Natural killer cell (primary cell): ENCODE measurements at regions not wholly inside any gene's neighbourhood (a gene's known extent, or its start where the extent isn't known, plus 50 kb on each side); places are given as distances from the start of the nearest gene placed in this dataset.

Experiments used
- ATAC-seq, 3 donors: fragments of 150-1000 bp in 2 of 3; fragments of 200-7000 bp in 1 of 3; cut with Tn5 transposase; 1 replicate in 1 of 3; 2 replicates in 2 of 3; pipeline ENCODE4 v1.10.0; 2021; ENCODE audit warnings: mild to moderate bottlenecking in 2 of 3, moderate library complexity in 2 of 3
- DNase-seq, 2 donors: peaks; one replicate each; pipeline versions ENCODE4 v3.0.0 to v3.0.0-alpha.2; 2013 to 2021; ENCODE audit warnings: mixed read lengths in 1 of 2
- H3K27ac ChIP-seq: one replicate; pipeline ENCODE4 v1.5.1; 2013; ENCODE audit warnings: mild to moderate bottlenecking, low read length
- H3K27me3 ChIP-seq: one replicate; pipeline ENCODE4 v1.6.1; 2013; ENCODE audit warnings: low read length; ENCODE audit not compliant: control insufficient read depth, insufficient read depth
- H3K36me3 ChIP-seq: one replicate; pipeline ENCODE4 v1.6.1; 2013; ENCODE audit warnings: low read length; ENCODE audit not compliant: control insufficient read depth, insufficient read depth
- H3K4me1 ChIP-seq: one replicate; pipeline ENCODE4 v1.6.1; 2013; ENCODE audit warnings: low read length; ENCODE audit not compliant: control insufficient read depth, insufficient read depth
- H3K4me3 ChIP-seq: one replicate; pipeline ENCODE4 v1.5.1; 2013; ENCODE audit warnings: low read length
- H3K9me3 ChIP-seq: one replicate; pipeline ENCODE4 v1.6.1; 2013; ENCODE audit warnings: low read length; ENCODE audit not compliant: control insufficient read depth, insufficient read depth
- H3K27ac Mint-ChIP-seq, 2 donors: one replicate each; pipeline ENCODE4 v1.8.0; 2022; ENCODE audit warnings: mild to moderate bottlenecking in 2 of 2, mixed read lengths in 2 of 2, moderate library complexity in 1 of 2
- H3K27me3 Mint-ChIP-seq, 2 donors: one replicate each; pipeline ENCODE4 v1.8.0; 2022; ENCODE audit warnings: low read depth in 2 of 2, mixed read lengths in 2 of 2
- H3K36me3 Mint-ChIP-seq: one replicate; pipeline ENCODE4 v1.8.0; 2022; ENCODE audit warnings: mixed read lengths
- H3K4me1 Mint-ChIP-seq, 2 donors: one replicate each; pipeline ENCODE4 v1.8.0; 2022; ENCODE audit warnings: mixed read lengths in 2 of 2
- H3K4me3 Mint-ChIP-seq: one replicate; pipeline ENCODE4 v1.8.0; 2022; ENCODE audit warnings: mild to moderate bottlenecking, moderate library complexity, mixed read lengths
- H3K9me3 Mint-ChIP-seq, 2 donors: one replicate each; pipeline ENCODE4 v1.8.0; 2022; ENCODE audit warnings: mixed read lengths in 2 of 2
- WGBS: methylation state at CpG from one replicate; pipeline ENCODE4 v1.1.7; 2013; ENCODE audit warnings: missing lambda C conversion rate; ENCODE audit not compliant: insufficient coverage; 5-methylcytosine and 5-hydroxymethylcytosine counted together
- intact Hi-C: fragments of 100-400 bp; cut with micrococcal nuclease; formaldehyde crosslinking; loops from one replicate; pipeline ENCODE4 v1.14.2; 2022
- TF ChIP-seq, protein P1 (sequence below): fragments of 200-600 bp; IDR thresholded peaks from one replicate; pipeline ENCODE4 v1.8.0; 2022; ENCODE audit warnings: antibody characterized with exemption

DNA sequence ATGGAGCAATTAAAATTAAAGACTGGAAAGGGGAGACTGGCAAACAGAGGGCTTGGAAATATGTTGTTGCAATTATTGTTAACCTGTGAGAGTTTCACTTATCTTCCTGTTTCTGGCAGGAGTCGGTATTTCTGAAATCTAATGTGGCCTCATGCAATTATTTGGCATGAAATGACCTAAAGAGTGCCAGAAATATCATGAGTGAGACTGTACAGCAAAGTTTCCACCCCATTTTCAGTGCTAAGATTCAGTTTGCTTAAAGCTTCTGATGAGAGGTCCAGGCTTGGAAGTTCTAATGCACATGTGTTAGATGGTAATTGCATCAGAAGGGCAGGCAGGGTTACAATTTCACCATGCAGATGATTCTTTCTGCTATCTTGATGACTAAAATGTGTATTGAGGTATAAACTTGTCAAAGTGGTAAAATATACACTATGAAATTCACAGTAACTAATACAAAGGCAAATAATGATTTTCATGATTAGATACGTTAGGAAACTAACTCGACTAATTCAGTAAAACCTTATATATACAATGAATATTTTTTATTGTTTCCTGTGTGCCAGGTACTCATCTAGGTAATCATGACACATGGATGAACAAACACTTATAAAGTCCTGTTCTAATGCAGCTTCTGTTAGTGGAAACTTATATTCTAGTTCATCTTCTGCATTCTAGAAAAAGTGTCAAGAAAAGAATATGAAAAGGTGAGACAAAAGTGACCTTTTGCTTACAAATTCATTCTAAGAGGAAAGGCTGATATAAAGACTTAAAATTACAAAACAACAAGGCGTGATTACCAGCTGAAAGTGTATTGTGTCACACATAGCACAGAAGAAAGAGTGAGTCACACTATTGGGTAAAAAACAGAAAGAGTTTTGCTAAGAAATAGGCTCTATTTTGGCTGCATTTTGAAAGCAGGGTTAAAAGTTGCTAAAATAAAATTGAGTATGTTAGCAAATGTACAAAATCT lies 533.4 kb upstream of the SEMA3D start:
- TF ChIP-seq, protein P1, sequence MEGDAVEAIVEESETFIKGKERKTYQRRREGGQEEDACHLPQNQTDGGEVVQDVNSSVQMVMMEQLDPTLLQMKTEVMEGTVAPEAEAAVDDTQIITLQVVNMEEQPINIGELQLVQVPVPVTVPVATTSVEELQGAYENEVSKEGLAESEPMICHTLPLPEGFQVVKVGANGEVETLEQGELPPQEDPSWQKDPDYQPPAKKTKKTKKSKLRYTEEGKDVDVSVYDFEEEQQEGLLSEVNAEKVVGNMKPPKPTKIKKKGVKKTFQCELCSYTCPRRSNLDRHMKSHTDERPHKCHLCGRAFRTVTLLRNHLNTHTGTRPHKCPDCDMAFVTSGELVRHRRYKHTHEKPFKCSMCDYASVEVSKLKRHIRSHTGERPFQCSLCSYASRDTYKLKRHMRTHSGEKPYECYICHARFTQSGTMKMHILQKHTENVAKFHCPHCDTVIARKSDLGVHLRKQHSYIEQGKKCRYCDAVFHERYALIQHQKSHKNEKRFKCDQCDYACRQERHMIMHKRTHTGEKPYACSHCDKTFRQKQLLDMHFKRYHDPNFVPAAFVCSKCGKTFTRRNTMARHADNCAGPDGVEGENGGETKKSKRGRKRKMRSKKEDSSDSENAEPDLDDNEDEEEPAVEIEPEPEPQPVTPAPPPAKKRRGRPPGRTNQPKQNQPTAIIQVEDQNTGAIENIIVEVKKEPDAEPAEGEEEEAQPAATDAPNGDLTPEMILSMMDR = no peak
- no peaks in the 10 kb centered on the region for H3K27me3 Mint-ChIP-seq
- intact Hi-C loops = no loop called here
- H3K4me3 Mint-ChIP-seq = no peak overlapping the region
- ATAC-seq (no peak), DNase-seq (no peak)
- H3K9me3 Mint-ChIP-seq = peaks cover 0 to 6% of the 10 kb centered on the region in 2 donors
- no peaks in the 10 kb centered on the region for H3K4me1 Mint-ChIP-seq
- Histone ChIP-seq H3K9me3 (no peaks in the 10 kb centered on the region), H3K27ac (no peak overlapping the region), H3K36me3 (no peaks in the 10 kb centered on the region), H3K4me1 (no peaks in the 10 kb centered on the region), H3K4me3 (no peak overlapping the region), H3K27me3 (no peaks in the 10 kb centered on the region)
- no peak overlapping the region for H3K27ac Mint-ChIP-seq
- WGBS = 78% methylated on average over 2 of the region's 4 CpGs
- no peaks in the 10 kb centered on the region for H3K36me3 Mint-ChIP-seq

DNA sequence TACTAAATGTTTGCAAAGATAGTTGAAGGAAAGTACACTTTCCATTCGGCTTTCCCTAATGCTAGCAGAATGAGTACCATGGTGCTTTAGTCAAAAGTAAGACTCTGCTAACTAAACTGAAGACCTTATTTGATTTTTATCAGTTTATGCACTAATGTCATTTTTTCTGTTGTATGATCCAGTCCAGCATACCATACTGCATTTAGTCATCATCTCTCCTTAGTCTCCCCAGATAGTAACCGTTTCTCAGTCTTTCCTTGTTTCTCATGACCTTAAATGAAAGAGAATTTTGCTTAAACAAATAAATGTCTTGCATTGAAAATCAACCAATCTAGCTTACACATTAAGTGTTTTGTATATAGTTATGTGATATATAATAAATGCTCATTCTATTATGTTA lies 529.5 kb upstream of the SEMA3D start:
- H3K27ac Mint-ChIP-seq = no peak overlapping the region
- Histone ChIP-seq H3K9me3 (no peaks in the 10 kb centered on the region), H3K36me3 (no peaks in the 10 kb centered on the region), H3K4me1 (no peaks in the 10 kb centered on the region), H3K27ac (no peak overlapping the region), H3K4me3 (no peak overlapping the region), H3K27me3 (no peaks in the 10 kb centered on the region)
- H3K4me3 Mint-ChIP-seq = no peak overlapping the region
- WGBS = 71% methylated on average over 1 of the region's 2 CpGs
- no peaks in the 10 kb centered on the region for H3K4me1 Mint-ChIP-seq
- DNase-seq (no peak), ATAC-seq (no peak)
- intact Hi-C loops = no loop called here
- H3K36me3 Mint-ChIP-seq = no peaks in the 10 kb centered on the region
- peaks cover 0 to 6% of the 10 kb centered on the region in 2 donors for H3K9me3 Mint-ChIP-seq
- TF ChIP-seq, protein P1 = no peak
- H3K27me3 Mint-ChIP-seq = no peaks in the 10 kb centered on the region

DNA sequence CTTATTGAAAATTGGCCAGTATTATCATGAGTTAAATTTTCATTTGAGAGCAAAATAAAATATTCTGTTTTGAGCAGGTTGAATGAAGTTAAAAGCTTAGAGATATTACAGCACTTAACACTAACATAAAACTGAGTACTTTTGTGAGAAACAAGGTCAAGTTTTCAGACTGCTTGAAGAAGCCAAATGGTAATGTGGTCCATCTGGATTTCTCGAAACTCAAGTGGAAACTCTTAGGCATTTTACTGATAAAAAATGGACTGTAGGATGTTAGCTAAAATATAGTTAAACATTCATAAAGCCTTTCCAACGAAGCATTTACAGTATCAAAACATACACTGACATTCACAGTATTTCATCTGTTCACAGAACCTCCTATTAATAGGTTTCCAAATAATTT lies 528.1 kb upstream of the SEMA3D start:
- no peaks in the 10 kb centered on the region for H3K4me1 Mint-ChIP-seq
- H3K36me3 Mint-ChIP-seq = no peaks in the 10 kb centered on the region
- H3K27ac Mint-ChIP-seq = no peak overlapping the region
- H3K9me3 ChIP-seq = no peaks in the 10 kb centered on the region
- H3K36me3 ChIP-seq = no peaks in the 10 kb centered on the region
- H3K27ac ChIP-seq = no peak overlapping the region
- ATAC-seq = no peak
- no peak for DNase-seq
- no peak overlapping the region for H3K4me3 Mint-ChIP-seq
- intact Hi-C loops = no loop called here
- WGBS = 100% methylated on average over 1 of the region's 2 CpGs
- TF ChIP-seq, protein P1 = no peak
- H3K27me3 Mint-ChIP-seq = no peaks in the 10 kb centered on the region
- H3K4me3 ChIP-seq = no peak overlapping the region
- H3K27me3 ChIP-seq = no peaks in the 10 kb centered on the region
- H3K4me1 ChIP-seq = no peaks in the 10 kb centered on the region
- peaks cover 4 to 8% of the 10 kb centered on the region in 2 donors for H3K9me3 Mint-ChIP-seq
